ENCODE measurements at regions not wholly inside any gene's neighbourhood (a gene's known extent, or its start where the extent isn't known, plus 50 kb on each side); places are given as distances from the start of the nearest gene placed in this dataset.

DNA sequence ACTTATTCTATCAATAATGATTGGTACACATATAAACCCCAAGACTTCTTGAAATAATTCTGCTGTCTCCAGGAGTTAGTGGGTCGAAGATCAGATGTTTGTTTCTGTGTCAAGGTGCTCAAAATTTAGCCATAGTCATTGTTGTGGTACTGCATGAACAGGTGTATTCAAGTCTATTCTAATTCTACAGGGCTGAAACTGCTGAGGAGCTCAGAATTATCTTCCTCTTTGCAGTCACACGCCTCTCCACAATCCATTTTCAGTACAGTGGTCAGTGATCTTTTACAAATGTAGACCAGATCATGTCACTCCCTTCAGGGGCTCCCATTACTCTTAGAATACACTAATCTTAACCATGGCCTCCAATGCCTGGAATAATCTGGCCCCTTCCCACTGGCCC, 527.5 kb downstream of the NTRK3 start:
- in situ Hi-C loops (cut with MboI; ENCODE audit: low sequenced_read_pairs) (no loop called here), dilution Hi-C loops (cut with HindIII; ENCODE audit: low sequenced_read_pairs, unreplicated experiment) (no loop called here), intact Hi-C loops (cut with micrococcal nuclease) (no loop called here)
- Histone ChIP-seq H4K91ac (ENCODE audit: insufficient read depth, low read depth, low read length) (no peak overlapping the region), H3K4me2 (ENCODE audit: low read depth, low read length) (no peak overlapping the region), H2BK20ac (ENCODE audit: low read depth, low read length) (no peak overlapping the region), H3K18ac (ENCODE audit: low read depth, low read length) (no peak overlapping the region), H3K9ac (ENCODE audit: low read depth, low read length) (no peak overlapping the region), H2BK120ac (ENCODE audit: low read depth, low read length) (no peak overlapping the region), H4K20me1 (ENCODE audit: insufficient read depth, low read length) (no peaks in the 10 kb centered on the region), H3K27me3 (ENCODE audit: control insufficient read depth, insufficient read depth, low read length) (no peaks in the 10 kb centered on the region; the same call in 1 of the 2 replicates), H2AK9ac (replicated peaks; ENCODE audit: low read depth, low read length, poor library complexity) (no peak overlapping the region), H3K56ac (ENCODE audit: extremely low read depth, insufficient read depth, low read length) (no peak overlapping the region), H3K27ac (ENCODE audit: insufficient read depth, low read length) (no peak overlapping the region), H3K14ac (replicated peaks; ENCODE audit: low read depth, low read length) (no peak overlapping the region), H4K8ac (ENCODE audit: low read depth in 2 of 2, low read length in 2 of 2) (no peak overlapping the region), H3K4me1 (ENCODE audit: control insufficient read depth, insufficient read depth, low read length) (no peaks in the 10 kb centered on the region), H2AFZ (replicated peaks; ENCODE audit: low read length, poor library complexity) (no peak overlapping the region), H3K23ac (ENCODE audit: low read depth, low read length) (no peak overlapping the region), H3K4ac (ENCODE audit: low read depth, low read length) (no peak overlapping the region), H3K4me3 (ENCODE audit: insufficient read depth, low read depth, low read length) (no peak overlapping the region), H4K5ac (ENCODE audit: low read depth, low read length) (no peak overlapping the region), H2BK15ac (ENCODE audit: low read depth, low read length) (no peak overlapping the region), H3K79me1 (ENCODE audit: low read depth in 1 of 2, low read length in 2 of 2) (no peaks in the 10 kb centered on the region), H3K9me1 (ENCODE audit: insufficient read depth, low read length) (no peaks in the 10 kb centered on the region), H2AK5ac (ENCODE audit: low read depth, low read length) (no peak overlapping the region), H2BK5ac (ENCODE audit: low read depth, low read length, poor library complexity, severe bottlenecking) (no peak overlapping the region), H3K36me3 (ENCODE audit: control insufficient read depth, insufficient read depth, low read length) (no peaks in the 10 kb centered on the region), H3K9me3 (ENCODE audit: control insufficient read depth, insufficient read depth, low read length) (no peaks in the 10 kb centered on the region)
- ATAC-seq (ENCODE audit: low read depth) (no peak), DNase-seq (no peak)
- WGBS, 2 experiments (ENCODE audit: extremely low coverage in 2 of 2, insufficient read length in 1 of 2), result 60% methylated on average over 1 of the region's 2 CpGs; no CpG with 5 or more reads in 1 of the 2 experiments
- TF ChIP-seq CHD1 (IDR thresholded peaks at IDR 0.05; ENCODE audit: low read depth, low read length), result no peak
- TF ChIP-seq CEBPB (IDR thresholded peaks at IDR 0.05; ENCODE audit: low read depth, low read length), result no peak
- TF ChIP-seq RAD21 (IDR thresholded peaks at IDR 0.05; ENCODE audit: low read length), result no peak
- TF ChIP-seq, protein P1, sequence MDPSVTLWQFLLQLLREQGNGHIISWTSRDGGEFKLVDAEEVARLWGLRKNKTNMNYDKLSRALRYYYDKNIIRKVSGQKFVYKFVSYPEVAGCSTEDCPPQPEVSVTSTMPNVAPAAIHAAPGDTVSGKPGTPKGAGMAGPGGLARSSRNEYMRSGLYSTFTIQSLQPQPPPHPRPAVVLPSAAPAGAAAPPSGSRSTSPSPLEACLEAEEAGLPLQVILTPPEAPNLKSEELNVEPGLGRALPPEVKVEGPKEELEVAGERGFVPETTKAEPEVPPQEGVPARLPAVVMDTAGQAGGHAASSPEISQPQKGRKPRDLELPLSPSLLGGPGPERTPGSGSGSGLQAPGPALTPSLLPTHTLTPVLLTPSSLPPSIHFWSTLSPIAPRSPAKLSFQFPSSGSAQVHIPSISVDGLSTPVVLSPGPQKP (IDR thresholded peaks at IDR 0.05; ENCODE audit: borderline replicate concordance, low read depth, low read length), result no peak
- TF ChIP-seq MAZ (IDR thresholded peaks at IDR 0.05; ENCODE audit: borderline replicate concordance, low read depth, low read length), result no peak
- no peak for TF ChIP-seq FOS (IDR thresholded peaks at IDR 0.05; ENCODE audit: low read depth, low read length)
- no peak for TF ChIP-seq SMC3 (IDR thresholded peaks at IDR 0.05; ENCODE audit: low read depth, low read length)
- TF ChIP-seq BHLHE40 (IDR thresholded peaks at IDR 0.05; ENCODE audit: low read depth, low read length), result no peak
- TF ChIP-seq, protein P2, sequence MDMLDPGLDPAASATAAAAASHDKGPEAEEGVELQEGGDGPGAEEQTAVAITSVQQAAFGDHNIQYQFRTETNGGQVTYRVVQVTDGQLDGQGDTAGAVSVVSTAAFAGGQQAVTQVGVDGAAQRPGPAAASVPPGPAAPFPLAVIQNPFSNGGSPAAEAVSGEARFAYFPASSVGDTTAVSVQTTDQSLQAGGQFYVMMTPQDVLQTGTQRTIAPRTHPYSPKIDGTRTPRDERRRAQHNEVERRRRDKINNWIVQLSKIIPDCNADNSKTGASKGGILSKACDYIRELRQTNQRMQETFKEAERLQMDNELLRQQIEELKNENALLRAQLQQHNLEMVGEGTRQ (IDR thresholded peaks at IDR 0.05; ENCODE audit: low read depth, low read length), result no peak
- no peak for TF ChIP-seq RFX5 (IDR thresholded peaks at IDR 0.05; ENCODE audit: low read depth, low read length)
- TF ChIP-seq MXI1 (IDR thresholded peaks at IDR 0.05; ENCODE audit: borderline replicate concordance, low read depth, low read length), result no peak
- no peak for TF ChIP-seq RCOR1 (IDR thresholded peaks at IDR 0.05; ENCODE audit: insufficient replicate concordance, low read length)
- no peak for TF ChIP-seq MAFK (IDR thresholded peaks at IDR 0.05; ENCODE audit: low read depth, low read length)
- no peak for TF ChIP-seq POLR2A (IDR thresholded peaks at IDR 0.05; ENCODE audit: low read depth, low read length)
- no peak for TF ChIP-seq NFE2L2 (IDR thresholded peaks at IDR 0.05; ENCODE audit: low read depth, low read length)
- CTCF ChIA-PET, result no interaction called here
- POLR2A ChIA-PET (ENCODE audit: unreplicated experiment), result no interaction called here
- BruUV-seq (replicated peaks), result no TSS peak
